ENCODE measurements at regions not wholly inside any gene's neighbourhood (a gene's known extent, or its start where the extent isn't known, plus 50 kb on each side); places are given as distances from the start of the nearest gene placed in this dataset.

DNA sequence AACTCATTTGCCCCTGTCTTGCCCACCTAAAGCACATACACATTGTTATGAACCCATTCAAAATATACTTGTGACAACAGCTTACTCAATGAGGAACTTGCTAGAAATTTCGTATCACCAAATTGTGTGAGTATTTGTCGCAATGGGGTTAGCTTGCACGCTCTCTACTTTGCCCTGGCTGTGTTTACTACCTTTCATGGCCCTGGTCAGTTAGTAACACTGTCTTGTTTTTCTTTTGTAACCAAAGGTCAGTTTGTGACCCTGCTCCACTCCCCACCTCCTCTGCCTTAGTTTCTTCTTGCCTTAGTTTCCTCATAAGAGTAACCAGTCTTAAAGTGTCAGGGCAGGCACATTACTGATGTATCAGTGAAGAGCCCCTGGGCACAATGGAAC lies 205.8 kb upstream of the EEA1 start:
- TF ChIP-seq CTCF (IDR thresholded peaks at IDR 0.05; ENCODE audit: low read depth, low read length): no peak
- no peaks in the 10 kb centered on the region for H3K27me3 ChIP-seq (ENCODE audit: insufficient read depth, low read depth, severe bottlenecking)
- no peak overlapping the region for H3K27ac ChIP-seq
- DNase-seq: no peak
- no peak overlapping the region for H3K4me3 ChIP-seq (ENCODE audit: low read depth, low read length)
- no peaks in the 10 kb centered on the region for H3K9me3 ChIP-seq (ENCODE audit: severe bottlenecking)
- H3K36me3 ChIP-seq: no peaks in the 10 kb centered on the region

DNA sequence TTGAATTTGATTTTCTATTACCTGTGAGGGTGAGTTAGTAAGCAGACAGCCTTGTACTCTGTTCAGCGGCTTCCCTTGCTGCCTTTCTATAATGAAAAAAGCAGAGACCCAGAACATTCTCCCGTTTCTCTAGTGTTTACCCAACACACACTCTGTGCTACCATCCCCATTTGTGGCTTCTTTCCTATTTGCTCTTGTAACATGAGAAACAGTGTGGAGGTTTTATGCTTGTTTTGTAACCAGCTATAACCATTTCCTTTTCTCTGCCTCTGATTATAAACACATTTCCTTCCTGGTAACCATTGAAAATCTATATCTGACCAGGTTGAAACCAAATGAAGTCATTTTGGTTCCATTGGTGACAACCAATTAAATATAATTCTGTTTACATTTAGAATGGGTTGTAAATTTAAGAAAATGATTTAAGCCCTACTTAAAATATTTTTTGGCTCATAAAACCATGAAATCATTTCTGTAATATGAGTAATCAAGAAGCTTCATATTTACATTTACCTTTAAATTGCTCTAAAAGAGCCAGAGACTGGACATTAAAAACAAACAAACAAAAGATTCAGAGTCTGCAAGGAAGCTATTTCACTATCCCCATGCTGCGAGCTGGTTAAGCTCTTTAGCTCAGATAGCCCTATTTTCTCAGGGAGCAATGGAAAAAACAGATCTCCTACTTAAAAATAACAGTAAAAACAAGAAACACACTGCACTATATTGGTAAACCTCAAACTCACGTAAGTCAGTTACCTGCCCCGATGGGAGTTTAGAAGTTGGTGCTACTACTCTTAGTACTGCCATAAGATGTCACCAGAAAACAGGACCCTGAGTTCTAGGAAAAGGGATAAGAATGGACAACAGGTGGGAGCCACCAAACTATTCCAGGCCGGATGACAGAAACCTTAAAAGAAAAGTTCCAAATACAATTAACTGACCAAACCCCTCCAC lies 206.5 kb upstream of the EEA1 start:
- no peak overlapping the region for H3K27ac ChIP-seq
- DNase-seq: no peak
- no peaks in the 10 kb centered on the region for H3K27me3 ChIP-seq (ENCODE audit: insufficient read depth, low read depth, severe bottlenecking)
- no peak for TF ChIP-seq CTCF (IDR thresholded peaks at IDR 0.05; ENCODE audit: low read depth, low read length)
- H3K4me3 ChIP-seq (ENCODE audit: low read depth, low read length): no peak overlapping the region
- H3K36me3 ChIP-seq: no peaks in the 10 kb centered on the region
- H3K9me3 ChIP-seq (ENCODE audit: severe bottlenecking): no peaks in the 10 kb centered on the region

DNA sequence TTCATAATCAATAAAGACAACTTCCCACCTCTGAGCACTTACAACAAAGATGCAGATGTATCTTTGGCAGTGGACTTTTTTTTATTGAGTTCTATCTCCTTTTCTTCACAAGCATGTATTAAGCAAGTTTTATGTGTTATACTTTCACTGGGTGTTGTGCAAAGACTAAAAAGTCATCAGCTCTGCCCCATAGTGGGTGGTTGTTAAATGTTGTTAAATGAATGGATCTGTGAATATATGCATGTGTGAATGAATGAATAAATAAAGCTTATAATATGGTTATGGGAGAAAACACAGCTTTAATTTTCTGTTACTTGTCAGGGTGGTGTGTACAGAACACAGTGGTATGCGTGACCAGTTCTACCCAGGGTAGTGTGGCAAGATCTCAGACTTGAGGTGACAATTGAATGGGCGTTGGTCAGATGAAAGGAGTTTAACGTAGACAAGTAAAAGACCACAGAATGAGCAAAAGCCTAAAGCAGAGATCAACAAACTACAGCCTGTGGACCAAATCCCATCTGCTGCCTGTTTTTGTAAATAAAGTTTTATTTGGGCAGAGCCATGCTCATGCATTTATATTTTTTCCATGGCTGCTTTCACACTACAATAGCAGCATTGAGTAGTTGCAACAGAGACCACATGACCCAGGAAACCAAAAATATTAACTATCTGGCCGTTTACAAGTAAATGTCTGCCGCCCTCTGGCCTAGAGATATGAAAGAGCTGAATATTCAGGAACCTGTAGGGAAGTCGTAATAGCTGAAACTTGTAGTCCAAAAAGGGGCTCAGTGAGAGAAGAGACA lies 207.4 kb upstream of the EEA1 start:
- H3K36me3 ChIP-seq: no peaks in the 10 kb centered on the region
- no peaks in the 10 kb centered on the region for H3K9me3 ChIP-seq (ENCODE audit: severe bottlenecking)
- DNase-seq: no peak
- H3K4me3 ChIP-seq (ENCODE audit: low read depth, low read length): no peak overlapping the region
- TF ChIP-seq CTCF (IDR thresholded peaks at IDR 0.05; ENCODE audit: low read depth, low read length): no peak
- H3K27ac ChIP-seq: no peak overlapping the region
- no peaks in the 10 kb centered on the region for H3K27me3 ChIP-seq (ENCODE audit: insufficient read depth, low read depth, severe bottlenecking)

DNA sequence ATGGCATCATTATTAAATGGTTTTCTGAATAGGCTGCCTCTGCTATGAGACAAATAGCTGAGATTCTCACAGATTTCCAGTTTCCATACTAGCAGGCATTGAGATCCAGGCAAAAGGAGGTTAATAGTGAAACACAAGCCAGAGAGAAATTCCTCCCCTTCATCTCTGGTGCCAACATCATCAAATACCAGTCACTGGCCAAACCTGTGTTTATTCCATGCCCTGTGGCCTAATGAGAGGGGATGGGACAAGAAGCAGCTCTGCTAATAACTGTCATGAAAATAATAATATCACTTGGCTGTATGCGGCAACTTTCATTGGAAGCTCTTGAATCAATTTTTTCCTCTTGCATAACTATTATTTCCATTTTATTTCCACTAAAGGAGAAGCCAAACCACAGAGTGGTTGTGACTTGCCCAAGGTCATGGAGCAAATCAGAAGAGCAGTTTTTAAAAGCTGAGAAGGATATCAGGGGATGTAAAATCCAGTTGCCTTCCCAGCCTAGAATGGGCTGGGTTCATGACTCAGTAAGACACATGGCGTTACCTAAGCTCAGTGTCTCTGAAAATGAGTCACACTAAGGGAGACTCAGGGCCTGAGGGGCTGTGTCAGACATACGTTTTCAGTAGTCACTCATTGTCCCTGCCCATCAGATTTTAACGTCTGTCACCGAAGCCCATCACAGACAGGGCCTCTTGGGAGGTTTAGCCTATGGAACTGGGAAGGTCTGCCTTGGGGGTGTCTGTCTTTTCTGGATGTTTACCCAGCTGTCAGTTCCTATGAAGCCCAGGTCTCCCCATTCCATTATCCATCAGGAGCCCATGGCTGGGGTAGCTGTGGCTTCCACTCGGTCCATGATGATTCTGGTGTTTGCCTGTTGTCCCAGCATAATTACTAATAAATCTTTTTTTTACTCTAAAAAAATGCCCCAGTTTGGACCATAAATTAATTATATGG lies 208.8 kb upstream of the EEA1 start:
- H3K27me3 ChIP-seq (ENCODE audit: insufficient read depth, low read depth, severe bottlenecking): no peaks in the 10 kb centered on the region
- no peak for TF ChIP-seq CTCF (IDR thresholded peaks at IDR 0.05; ENCODE audit: low read depth, low read length)
- no peaks in the 10 kb centered on the region for H3K36me3 ChIP-seq
- no peaks in the 10 kb centered on the region for H3K9me3 ChIP-seq (ENCODE audit: severe bottlenecking)
- H3K4me3 ChIP-seq (ENCODE audit: low read depth, low read length): no peak overlapping the region
- DNase-seq: no peak
- no peak overlapping the region for H3K27ac ChIP-seq

- no peak overlapping the region for H3K27ac ChIP-seq
- H3K9me3 ChIP-seq (ENCODE audit: severe bottlenecking): no peaks in the 10 kb centered on the region
- no peak overlapping the region for H3K4me3 ChIP-seq (ENCODE audit: low read depth, low read length)
- H3K27me3 ChIP-seq (ENCODE audit: insufficient read depth, low read depth, severe bottlenecking): no peaks in the 10 kb centered on the region
- DNase-seq: no peak
- TF ChIP-seq CTCF (IDR thresholded peaks at IDR 0.05; ENCODE audit: low read depth, low read length): no peak
- H3K36me3 ChIP-seq: no peaks in the 10 kb centered on the region
These were observed 210.1 kb upstream of the EEA1 start for GRCh38 chr12:93139028-93139665.

Measured in WERI-Rb-1 (cell line).